Sigmoid colon (tissue), 4 donors: ENCODE measurements at regions not wholly inside any gene's neighbourhood (a gene's known extent, or its start where the extent isn't known, plus 50 kb on each side); places are given as distances from the start of the nearest gene placed in this dataset.

ENCODE experiments used
- CTCF ChIP-seq, 4 experiments: fragments of 450-650 bp in 3 of 4; fragments of 200-600 bp in 1 of 4; IDR thresholded peaks; one replicate each; pipeline ENCODE4 v1.5.1; 2016 to 2019; ENCODE audit warnings: antibody characterized with exemption in 4 of 4, mild to moderate bottlenecking in 3 of 4, moderate library complexity in 2 of 4
- POLR2A ChIP-seq, 2 donors: fragments of 450-650 bp; IDR thresholded peaks; one replicate each; pipeline ENCODE4 v1.6.1; 2016; ENCODE audit warnings: antibody characterized with exemption in 2 of 2, mild to moderate bottlenecking in 2 of 2, moderate library complexity in 2 of 2
- POLR2AphosphoS5 ChIP-seq, 4 donors: sonication (generic); formaldehyde crosslinking; IDR thresholded peaks; one replicate each; pipeline ENCODE4 v1.6.1; 2017; ENCODE audit warnings: antibody characterized with exemption in 4 of 4

GRCh38 chr6:27168586-27169443, 78.7 kb upstream of the PRSS16 start:
- no peak for TF ChIP-seq CTCF (IDR thresholded peaks at IDR 0.05)
- no peak for TF ChIP-seq POLR2AphosphoS5 (IDR thresholded peaks at IDR 0.05)
- no peak for TF ChIP-seq POLR2A (IDR thresholded peaks at IDR 0.05)
